Mucosa of descending colon (tissue), 3 donors: ENCODE measurements at regions not wholly inside any gene's neighbourhood (a gene's known extent, or its start where the extent isn't known, plus 50 kb on each side); places are given as distances from the start of the nearest gene placed in this dataset.

Experiments used
- ATAC-seq: fragments of 200-7000 bp; cut with Tn5 transposase; one replicate; pipeline ENCODE4 v1.9.1; 2020; ENCODE audit warnings: mild to moderate bottlenecking, moderate library complexity
- DNase-seq, 3 donors: peaks; one replicate each; pipeline ENCODE4 v3.0.0-alpha.2; 2020
- H3K36me3 ChIP-seq: fragments of 200-600 bp; one replicate; pipeline ENCODE4 v1.8.0; 2021; ENCODE audit warnings: low read depth, mild to moderate bottlenecking
- H3K4me1 ChIP-seq: fragments of 200-600 bp; one replicate; pipeline ENCODE4 v1.8.0; 2021; ENCODE audit warnings: low read depth, mild to moderate bottlenecking
- H3K4me3 ChIP-seq: fragments of 200-600 bp; one replicate; pipeline ENCODE4 v1.8.0; 2021; ENCODE audit warnings: mild to moderate bottlenecking
- H3K9me3 ChIP-seq: fragments of 200-600 bp; one replicate; pipeline ENCODE4 v1.8.0; 2021; ENCODE audit warnings: mild to moderate bottlenecking
- intact Hi-C, 2 donors: fragments of 100-400 bp; cut with DNase I in 1 of 2; cut with micrococcal nuclease in 1 of 2; formaldehyde crosslinking; loops; one replicate each; pipeline versions ENCODE4 v1.11.0 to v1.11.1; 2022; cut with DNase I, micrococcal nuclease
- TF ChIP-seq, protein P1 (sequence below): fragments of 200-600 bp; IDR thresholded peaks from one replicate; pipeline ENCODE4 v1.8.0; 2022; ENCODE audit warnings: antibody characterized with exemption, mild to moderate bottlenecking
- donor health status: DM: no; HTN: no; CAD: no; lungs with moderate emphysema.
- donor health status: DM: no; HTN: no; CAD: no.
- donor health status: DM: no; HTN: yes; CAD: no.

DNA sequence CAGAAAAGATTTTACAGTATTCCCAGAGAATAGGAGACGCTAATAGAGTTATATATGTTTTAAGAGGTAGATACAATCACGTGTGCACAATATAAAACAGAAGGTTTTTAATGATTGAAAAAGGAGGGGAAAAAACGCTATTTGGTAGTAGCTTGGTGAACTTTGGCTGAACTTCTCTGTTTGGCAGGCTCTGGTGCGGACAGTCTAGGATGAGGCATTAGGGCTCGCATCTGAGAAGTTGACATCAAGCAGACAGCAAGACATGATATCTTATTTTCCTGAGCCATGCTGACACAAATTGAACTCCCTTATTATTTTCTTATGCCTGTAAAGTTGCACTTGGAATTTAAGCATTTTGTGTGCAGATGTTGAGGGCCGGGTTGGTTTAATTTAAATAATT lies 176.6 kb downstream of the EN1 start:
- Histone ChIP-seq H3K9me3 (no peaks in the 10 kb centered on the region), H3K36me3 (no peaks in the 10 kb centered on the region), H3K4me1 (no peaks in the 10 kb centered on the region), H3K4me3 (no peak overlapping the region)
- intact Hi-C loops = no loop called here
- ATAC-seq (no peak), DNase-seq (peak in 1 of 3 donors; percentile 4)
- TF ChIP-seq, protein P1, sequence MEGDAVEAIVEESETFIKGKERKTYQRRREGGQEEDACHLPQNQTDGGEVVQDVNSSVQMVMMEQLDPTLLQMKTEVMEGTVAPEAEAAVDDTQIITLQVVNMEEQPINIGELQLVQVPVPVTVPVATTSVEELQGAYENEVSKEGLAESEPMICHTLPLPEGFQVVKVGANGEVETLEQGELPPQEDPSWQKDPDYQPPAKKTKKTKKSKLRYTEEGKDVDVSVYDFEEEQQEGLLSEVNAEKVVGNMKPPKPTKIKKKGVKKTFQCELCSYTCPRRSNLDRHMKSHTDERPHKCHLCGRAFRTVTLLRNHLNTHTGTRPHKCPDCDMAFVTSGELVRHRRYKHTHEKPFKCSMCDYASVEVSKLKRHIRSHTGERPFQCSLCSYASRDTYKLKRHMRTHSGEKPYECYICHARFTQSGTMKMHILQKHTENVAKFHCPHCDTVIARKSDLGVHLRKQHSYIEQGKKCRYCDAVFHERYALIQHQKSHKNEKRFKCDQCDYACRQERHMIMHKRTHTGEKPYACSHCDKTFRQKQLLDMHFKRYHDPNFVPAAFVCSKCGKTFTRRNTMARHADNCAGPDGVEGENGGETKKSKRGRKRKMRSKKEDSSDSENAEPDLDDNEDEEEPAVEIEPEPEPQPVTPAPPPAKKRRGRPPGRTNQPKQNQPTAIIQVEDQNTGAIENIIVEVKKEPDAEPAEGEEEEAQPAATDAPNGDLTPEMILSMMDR = no peak

DNA sequence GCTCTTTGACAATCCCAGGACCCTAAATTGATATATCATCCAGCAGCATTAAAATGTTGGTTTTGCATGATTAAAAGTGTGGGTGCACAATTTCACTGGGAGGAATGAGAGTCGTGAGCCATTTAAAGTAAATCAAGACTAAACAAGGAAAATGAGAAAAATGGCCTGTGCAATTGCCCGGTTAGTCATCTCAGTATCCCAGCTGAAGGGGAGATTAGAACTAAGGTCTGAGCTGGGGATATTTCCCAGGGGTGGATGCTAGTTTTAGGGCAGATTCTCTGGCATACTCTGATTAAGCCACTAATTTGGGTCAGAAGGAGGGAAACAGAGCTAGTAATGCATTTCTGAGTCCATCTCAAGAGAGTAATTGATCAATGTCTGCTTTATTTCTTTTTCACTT lies 177.2 kb downstream of the EN1 start:
- no peak for ATAC-seq
- DNase-seq = no peak
- intact Hi-C loops = no loop called here
- TF ChIP-seq, protein P1 = no peak
- H3K9me3 ChIP-seq = no peaks in the 10 kb centered on the region
- H3K4me3 ChIP-seq = no peak overlapping the region
- H3K4me1 ChIP-seq = no peaks in the 10 kb centered on the region
- H3K36me3 ChIP-seq = no peaks in the 10 kb centered on the region

DNA sequence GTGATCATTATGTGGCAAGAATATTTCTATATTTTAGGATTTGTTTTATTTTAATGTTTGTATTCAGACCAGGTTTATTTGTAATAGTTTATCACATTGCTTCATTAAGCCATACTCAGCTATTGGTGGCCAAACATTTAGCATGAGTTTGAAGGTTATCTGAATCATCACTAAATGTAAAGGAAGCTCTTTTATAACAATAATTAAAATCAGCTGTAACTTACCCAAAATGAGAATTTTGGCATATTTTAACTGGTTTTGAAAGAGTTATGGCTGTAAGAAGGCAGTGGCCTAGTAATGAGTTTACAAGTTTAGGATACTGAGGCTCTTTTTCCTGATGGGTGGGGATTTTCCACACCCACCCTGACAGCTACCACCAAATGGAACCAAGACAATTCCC lies 177.8 kb downstream of the EN1 start:
- no peak for ATAC-seq
- intact Hi-C loops = no loop called here
- no peak for DNase-seq
- Histone ChIP-seq H3K36me3 (no peaks in the 10 kb centered on the region), H3K4me1 (no peaks in the 10 kb centered on the region), H3K4me3 (no peak overlapping the region), H3K9me3 (no peaks in the 10 kb centered on the region)
- TF ChIP-seq, protein P1 = no peak

DNA sequence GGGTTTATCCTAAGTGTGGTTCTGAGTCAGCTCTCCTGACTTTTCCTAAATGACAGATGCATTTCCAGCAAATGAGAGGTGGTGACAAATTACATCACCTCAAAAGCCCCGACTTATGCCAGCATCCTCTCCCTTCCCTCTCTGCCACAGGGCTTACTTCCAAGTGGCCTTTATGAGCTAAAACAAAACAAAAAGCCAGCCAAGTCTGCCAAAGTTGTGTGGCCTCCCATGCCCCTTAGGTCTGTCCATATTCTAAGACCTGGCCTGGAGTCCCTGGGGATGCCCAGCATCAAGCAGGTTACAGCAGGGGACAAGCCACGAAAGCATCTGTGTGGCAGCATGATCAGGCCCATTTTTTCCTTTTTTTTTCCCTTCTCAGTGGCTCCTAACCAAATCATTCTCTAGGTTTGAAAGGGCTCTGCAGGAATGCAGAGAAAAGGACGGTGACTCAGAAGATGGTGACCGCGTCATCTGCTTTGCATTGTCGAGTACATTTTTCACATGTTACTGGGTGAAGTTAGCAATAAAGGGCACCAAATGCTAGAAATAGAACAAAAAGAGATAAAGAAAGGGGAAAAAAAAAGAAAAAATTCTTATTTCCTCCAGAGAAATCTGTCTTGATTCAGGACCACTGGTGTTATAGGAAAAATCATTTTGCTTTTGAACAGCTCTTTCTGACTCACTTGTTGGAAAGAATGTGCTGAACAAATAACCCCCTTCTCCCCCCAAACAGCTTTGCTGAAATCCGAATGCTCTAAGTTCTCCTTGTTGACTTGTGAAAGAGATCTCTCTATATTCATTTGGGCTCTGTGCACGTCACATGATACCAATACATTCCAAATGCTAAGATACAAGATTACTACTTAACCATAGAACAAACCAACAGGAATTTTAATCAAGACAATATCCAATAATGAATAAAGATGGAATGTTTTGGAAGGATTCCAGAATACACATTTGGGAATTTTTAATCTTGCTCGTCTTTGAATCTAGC lies 178.7 kb downstream of the EN1 start:
- Histone ChIP-seq H3K4me3 (no peak overlapping the region), H3K4me1 (no peaks in the 10 kb centered on the region), H3K9me3 (no peaks in the 10 kb centered on the region), H3K36me3 (no peaks in the 10 kb centered on the region)
- TF ChIP-seq, protein P1 = no peak
- intact Hi-C loops = no loop called here
- DNase-seq (no peak), ATAC-seq (no peak)

DNA sequence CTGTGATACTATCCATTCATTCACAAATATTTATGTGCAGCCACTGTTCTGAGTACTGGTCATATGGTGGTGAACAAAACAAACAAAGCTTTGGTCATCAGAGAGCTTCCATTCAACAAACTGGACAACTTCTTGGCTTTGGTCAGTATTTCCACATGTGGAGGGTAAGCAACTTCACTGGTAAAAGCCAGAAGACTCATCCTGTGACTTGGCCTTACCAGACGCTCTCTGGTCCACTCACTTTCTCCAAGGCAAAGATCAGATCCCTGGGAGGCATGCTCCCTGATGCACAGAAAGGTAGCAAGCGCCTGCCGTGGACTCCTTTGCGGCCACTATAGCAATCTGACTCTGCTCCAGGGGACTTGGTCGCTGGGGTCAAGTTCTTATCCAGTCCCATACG lies 179.5 kb downstream of the EN1 start:
- intact Hi-C loops = no loop called here
- no peak for ATAC-seq
- H3K4me1 ChIP-seq = no peaks in the 10 kb centered on the region
- TF ChIP-seq, protein P1 = no peak
- H3K9me3 ChIP-seq = no peaks in the 10 kb centered on the region
- no peaks in the 10 kb centered on the region for H3K36me3 ChIP-seq
- no peak overlapping the region for H3K4me3 ChIP-seq
- DNase-seq = no peak
